ENCODE measurements at regions not wholly inside any gene's neighbourhood (a gene's known extent, or its start where the extent isn't known, plus 50 kb on each side); places are given as distances from the start of the nearest gene placed in this dataset.

GRCh38 chr12:67453191-67453590 is 184.0 kb downstream of the CAND1 start:
- Mint-ChIP-seq H3K9me3 (peaks cover 4% of the 10 kb centered on the region), H3K4me3 (no peak overlapping the region), H3K27me3 (peaks cover 4% of the 10 kb centered on the region), H3K4me1 (peaks cover 34% of the 10 kb centered on the region), H3K36me3 (peaks cover 1% of the 10 kb centered on the region), H3K27ac (no peak overlapping the region)
- DNase-seq (ENCODE audit: low spot score in 2 of 2) (no peak), ATAC-seq (ENCODE audit: low read depth) (no peak)

GRCh38 chr12:67455236-67455635 is 186.1 kb downstream of the CAND1 start:
- peaks cover 4% of the 10 kb centered on the region for H3K9me3 Mint-ChIP-seq

GRCh38 chr12:67456431-67456901 is 187.3 kb downstream of the CAND1 start:
- DNase-seq (ENCODE audit: low spot score in 2 of 2) (no peak), ATAC-seq (ENCODE audit: low read depth) (no peak)
- H3K9me3 Mint-ChIP-seq = peaks cover 4% of the 10 kb centered on the region
- peaks cover 13% of the 10 kb centered on the region for H3K4me1 Mint-ChIP-seq
- H3K36me3 Mint-ChIP-seq = peaks cover 1% of the 10 kb centered on the region
- no peak overlapping the region for H3K4me3 Mint-ChIP-seq
- H3K27me3 Mint-ChIP-seq = peaks cover 4% of the 10 kb centered on the region
- no peak overlapping the region for H3K27ac Mint-ChIP-seq

More at GRCh38 chr12:67455236-67455635, 186.1 kb downstream of the CAND1 start:
- H3K4me1 Mint-ChIP-seq = peaks cover 20% of the 10 kb centered on the region
- peaks cover 4% of the 10 kb centered on the region for H3K27me3 Mint-ChIP-seq
- no peak overlapping the region for H3K27ac Mint-ChIP-seq
- no peak overlapping the region for H3K4me3 Mint-ChIP-seq
- ATAC-seq (ENCODE audit: low read depth) (no peak), DNase-seq (ENCODE audit: low spot score in 2 of 2) (no peak)
- peaks cover 1% of the 10 kb centered on the region for H3K36me3 Mint-ChIP-seq

GRCh38 chr12:67457136-67457535 is 188.0 kb downstream of the CAND1 start:
- H3K27ac Mint-ChIP-seq = no peak overlapping the region
- H3K4me3 Mint-ChIP-seq = no peak overlapping the region
- no peak for ATAC-seq (ENCODE audit: low read depth)
- H3K36me3 Mint-ChIP-seq = peaks cover 1% of the 10 kb centered on the region
- H3K4me1 Mint-ChIP-seq = peaks cover 7% of the 10 kb centered on the region
- no peak for DNase-seq (ENCODE audit: low spot score in 2 of 2)
- H3K9me3 Mint-ChIP-seq = peaks cover 3% of the 10 kb centered on the region
- peaks cover 4% of the 10 kb centered on the region for H3K27me3 Mint-ChIP-seq

GRCh38 chr12:67457778-67458665 is 188.9 kb downstream of the CAND1 start:
- no peaks in the 10 kb centered on the region for H3K9me3 Mint-ChIP-seq
- peaks cover 2% of the 10 kb centered on the region for H3K27me3 Mint-ChIP-seq

GRCh38 chr12:67459173-67459572 is 189.4 kb upstream of the DYRK2 start:
- Mint-ChIP-seq H3K27me3 (no peaks in the 10 kb centered on the region), H3K9me3 (no peaks in the 10 kb centered on the region), H3K27ac (no peak overlapping the region), H3K4me1 (no peaks in the 10 kb centered on the region), H3K4me3 (no peak overlapping the region), H3K36me3 (no peaks in the 10 kb centered on the region)
- ATAC-seq (ENCODE audit: low read depth) (no peak), DNase-seq (ENCODE audit: low spot score in 2 of 2) (no peak)

More at GRCh38 chr12:67457778-67458665, 188.9 kb downstream of the CAND1 start:
- no peaks in the 10 kb centered on the region for H3K36me3 Mint-ChIP-seq
- ATAC-seq (ENCODE audit: low read depth) (no peak), DNase-seq (ENCODE audit: low spot score in 2 of 2) (no peak)
- no peak overlapping the region for H3K27ac Mint-ChIP-seq
- no peak overlapping the region for H3K4me3 Mint-ChIP-seq
- H3K4me1 Mint-ChIP-seq = peaks cover 1% of the 10 kb centered on the region

- no peak for ATAC-seq (ENCODE audit: low read depth)
- Mint-ChIP-seq H3K27ac (no peak overlapping the region), H3K9me3 (no peaks in the 10 kb centered on the region), H3K4me3 (no peak overlapping the region), H3K27me3 (no peaks in the 10 kb centered on the region), H3K4me1 (no peaks in the 10 kb centered on the region), H3K36me3 (no peaks in the 10 kb centered on the region)
- DNase-seq (ENCODE audit: low spot score in 2 of 2) = no peak
These were observed 189.0 kb upstream of the DYRK2 start for GRCh38 chr12:67459578-67459977.

GRCh38 chr12:67460388-67460787 is 188.2 kb upstream of the DYRK2 start:
- Mint-ChIP-seq H3K27me3 (no peaks in the 10 kb centered on the region), H3K4me1 (no peaks in the 10 kb centered on the region), H3K4me3 (no peak overlapping the region), H3K9me3 (no peaks in the 10 kb centered on the region), H3K27ac (no peak overlapping the region), H3K36me3 (no peaks in the 10 kb centered on the region)
- DNase-seq (ENCODE audit: low spot score in 2 of 2) (no peak), ATAC-seq (ENCODE audit: low read depth) (no peak)

- ATAC-seq (ENCODE audit: low read depth) (no peak), DNase-seq (ENCODE audit: low spot score in 2 of 2) (no peak)
- H3K9me3 Mint-ChIP-seq = peaks cover 11% of the 10 kb centered on the region
- no peak overlapping the region for H3K27ac Mint-ChIP-seq
- H3K4me1 Mint-ChIP-seq = no peaks in the 10 kb centered on the region
- H3K36me3 Mint-ChIP-seq = peaks cover 6% of the 10 kb centered on the region
- no peak overlapping the region for H3K4me3 Mint-ChIP-seq
- peaks cover 2% of the 10 kb centered on the region for H3K27me3 Mint-ChIP-seq
These were observed 179.8 kb upstream of the DYRK2 start for GRCh38 chr12:67468549-67469245.

- DNase-seq (ENCODE audit: low spot score in 2 of 2) = no peak
- peaks cover 6% of the 10 kb centered on the region for H3K36me3 Mint-ChIP-seq
- H3K4me1 Mint-ChIP-seq = no peaks in the 10 kb centered on the region
- ATAC-seq (ENCODE audit: low read depth) = no peak
- peaks cover 2% of the 10 kb centered on the region for H3K27me3 Mint-ChIP-seq
- peaks cover 11% of the 10 kb centered on the region for H3K9me3 Mint-ChIP-seq
- no peak overlapping the region for H3K27ac Mint-ChIP-seq
- H3K4me3 Mint-ChIP-seq = no peak overlapping the region
These were observed 178.9 kb upstream of the DYRK2 start for GRCh38 chr12:67469666-67470065.

- Mint-ChIP-seq H3K27ac (no peak overlapping the region), H3K36me3 (peaks cover 2% of the 10 kb centered on the region), H3K27me3 (no peaks in the 10 kb centered on the region), H3K4me1 (no peaks in the 10 kb centered on the region), H3K4me3 (no peak overlapping the region), H3K9me3 (peaks cover 3% of the 10 kb centered on the region)
- ATAC-seq (ENCODE audit: low read depth) (no peak), DNase-seq (ENCODE audit: low spot score in 2 of 2) (no peak)
These were observed 176.7 kb upstream of the DYRK2 start for GRCh38 chr12:67471810-67472209.

- Mint-ChIP-seq H3K4me3 (no peak overlapping the region), H3K27me3 (no peaks in the 10 kb centered on the region), H3K9me3 (no peaks in the 10 kb centered on the region), H3K36me3 (no peaks in the 10 kb centered on the region), H3K27ac (no peak overlapping the region), H3K4me1 (no peaks in the 10 kb centered on the region)
- ATAC-seq (ENCODE audit: low read depth) (no peak), DNase-seq (ENCODE audit: low spot score in 2 of 2) (no peak)
These were observed 176.0 kb upstream of the DYRK2 start for GRCh38 chr12:67472539-67472938.

- H3K4me3 Mint-ChIP-seq = no peak overlapping the region
- H3K36me3 Mint-ChIP-seq = no peaks in the 10 kb centered on the region
- H3K9me3 Mint-ChIP-seq = no peaks in the 10 kb centered on the region
- H3K27ac Mint-ChIP-seq = no peak overlapping the region
- no peak for DNase-seq (ENCODE audit: low spot score in 2 of 2)
- no peak for ATAC-seq (ENCODE audit: low read depth)
- H3K4me1 Mint-ChIP-seq = no peaks in the 10 kb centered on the region
- no peaks in the 10 kb centered on the region for H3K27me3 Mint-ChIP-seq
These were observed 173.5 kb upstream of the DYRK2 start for GRCh38 chr12:67474934-67475620.

GRCh38 chr12:67475725-67476124 is 172.8 kb upstream of the DYRK2 start:
- no peaks in the 10 kb centered on the region for H3K9me3 Mint-ChIP-seq
- DNase-seq (ENCODE audit: low spot score in 2 of 2) (no peak), ATAC-seq (ENCODE audit: low read depth) (no peak)
- no peak overlapping the region for H3K27ac Mint-ChIP-seq
- H3K4me1 Mint-ChIP-seq = no peaks in the 10 kb centered on the region
- H3K4me3 Mint-ChIP-seq = no peak overlapping the region
- no peaks in the 10 kb centered on the region for H3K27me3 Mint-ChIP-seq
- H3K36me3 Mint-ChIP-seq = no peaks in the 10 kb centered on the region

Data from memory B cell (primary cell).